Esophagus squamous epithelium (tissue), 4 donors: ENCODE measurements at regions not wholly inside any gene's neighbourhood (a gene's known extent, or its start where the extent isn't known, plus 50 kb on each side); places are given as distances from the start of the nearest gene placed in this dataset.

ENCODE experiments used
- POLR2A ChIP-seq, 4 donors: fragments of 450-650 bp; IDR thresholded peaks; one replicate each; pipeline ENCODE4 v1.6.1; 2017; ENCODE audit warnings: antibody characterized with exemption in 4 of 4, mild to moderate bottlenecking in 4 of 4, moderate library complexity in 3 of 4
- TF ChIP-seq, protein P1 (sequence below), 6 experiments: fragments of 450-650 bp in 4 of 6; fragments of 200-600 bp in 2 of 6; sonication (generic) in 2 of 6; IDR thresholded peaks; one replicate each; pipeline ENCODE4 v1.5.1; 2016 to 2019; ENCODE audit warnings: antibody characterized with exemption in 6 of 6, mild to moderate bottlenecking in 4 of 6, moderate library complexity in 4 of 6

DNA sequence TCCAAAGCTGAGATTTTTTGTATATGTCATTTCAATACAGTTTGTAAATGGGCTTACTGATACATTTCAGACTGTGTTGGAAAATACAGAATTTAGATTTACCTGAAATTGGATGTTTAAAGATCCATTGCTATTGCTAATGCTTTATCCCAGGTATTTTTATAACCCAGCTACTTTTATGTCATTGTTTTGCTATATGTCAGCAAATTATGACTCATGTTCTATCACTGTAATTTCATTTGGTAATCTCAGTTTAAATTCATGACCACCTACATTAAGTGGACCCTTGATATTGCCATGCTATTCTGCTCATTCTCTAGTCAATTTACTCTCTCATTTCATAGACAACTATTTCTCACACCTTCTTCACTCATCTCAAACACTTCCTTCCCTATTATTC lies 281.2 kb downstream of the IPO8 start:
- TF ChIP-seq, protein P1, sequence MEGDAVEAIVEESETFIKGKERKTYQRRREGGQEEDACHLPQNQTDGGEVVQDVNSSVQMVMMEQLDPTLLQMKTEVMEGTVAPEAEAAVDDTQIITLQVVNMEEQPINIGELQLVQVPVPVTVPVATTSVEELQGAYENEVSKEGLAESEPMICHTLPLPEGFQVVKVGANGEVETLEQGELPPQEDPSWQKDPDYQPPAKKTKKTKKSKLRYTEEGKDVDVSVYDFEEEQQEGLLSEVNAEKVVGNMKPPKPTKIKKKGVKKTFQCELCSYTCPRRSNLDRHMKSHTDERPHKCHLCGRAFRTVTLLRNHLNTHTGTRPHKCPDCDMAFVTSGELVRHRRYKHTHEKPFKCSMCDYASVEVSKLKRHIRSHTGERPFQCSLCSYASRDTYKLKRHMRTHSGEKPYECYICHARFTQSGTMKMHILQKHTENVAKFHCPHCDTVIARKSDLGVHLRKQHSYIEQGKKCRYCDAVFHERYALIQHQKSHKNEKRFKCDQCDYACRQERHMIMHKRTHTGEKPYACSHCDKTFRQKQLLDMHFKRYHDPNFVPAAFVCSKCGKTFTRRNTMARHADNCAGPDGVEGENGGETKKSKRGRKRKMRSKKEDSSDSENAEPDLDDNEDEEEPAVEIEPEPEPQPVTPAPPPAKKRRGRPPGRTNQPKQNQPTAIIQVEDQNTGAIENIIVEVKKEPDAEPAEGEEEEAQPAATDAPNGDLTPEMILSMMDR (IDR thresholded peaks at IDR 0.05): no peak
- no peak for TF ChIP-seq POLR2A (IDR thresholded peaks at IDR 0.05)
